Stimulated activated CD4-positive, alpha-beta T cell treated with anti-CD3 and anti-CD28 coated beads, Interleukin-4, amount 100 ng/mL, for 24 hours (primary cell): ENCODE measurements at regions not wholly inside any gene's neighbourhood (a gene's known extent, or its start where the extent isn't known, plus 50 kb on each side); places are given as distances from the start of the nearest gene placed in this dataset.

Source experiments
- DNase-seq: peaks from one replicate; pipeline ENCODE4 v3.0.0-alpha.2; 2020

GRCh38 chr4:26074712-26075430, 160.9 kb downstream of the SMIM20 start:
- DNase-seq, result peak; percentile 85

- no peak for DNase-seq
Measured at GRCh38 chr4:26075583-26075982, 161.6 kb downstream of the SMIM20 start.

- peak; percentile 71 for DNase-seq
Measured at GRCh38 chr4:26076000-26076587, 162.1 kb downstream of the SMIM20 start.

- DNase-seq, result no peak
Measured at GRCh38 chr4:26076896-26077295, 162.9 kb downstream of the SMIM20 start.

GRCh38 chr4:26077756-26078155, 163.7 kb downstream of the SMIM20 start:
- no peak for DNase-seq

GRCh38 chr4:26080870-26081628, 167.0 kb downstream of the SMIM20 start:
- DNase-seq, result no peak

- DNase-seq, result peak; percentile 13
Measured at GRCh38 chr4:26081795-26082498, 167.9 kb downstream of the SMIM20 start.

GRCh38 chr4:26082565-26082964, 168.5 kb downstream of the SMIM20 start:
- DNase-seq, result no peak

GRCh38 chr4:26083987-26084386, 170.0 kb downstream of the SMIM20 start:
- peak; percentile 43 for DNase-seq

- DNase-seq, result no peak
Measured at GRCh38 chr4:26084414-26084813, 170.4 kb downstream of the SMIM20 start.

GRCh38 chr4:26085551-26085950, 171.5 kb downstream of the SMIM20 start:
- DNase-seq, result no peak

GRCh38 chr4:26086621-26087441, 172.8 kb downstream of the SMIM20 start:
- DNase-seq, result no peak

GRCh38 chr4:26088433-26088928, 174.5 kb downstream of the SMIM20 start:
- peak; percentile 69 for DNase-seq

GRCh38 chr4:26093551-26093950, 179.5 kb downstream of the SMIM20 start:
- no peak for DNase-seq

GRCh38 chr4:26094076-26094475, 180.1 kb downstream of the SMIM20 start:
- DNase-seq, result no peak

- no peak for DNase-seq
Measured at GRCh38 chr4:26094911-26095310, 180.9 kb downstream of the SMIM20 start.

GRCh38 chr4:26099967-26100366, 185.9 kb downstream of the SMIM20 start:
- no peak for DNase-seq

- no peak for DNase-seq
Measured at GRCh38 chr4:26101011-26101410, 187.0 kb downstream of the SMIM20 start.

GRCh38 chr4:26104056-26104685, 190.2 kb downstream of the SMIM20 start:
- no peak for DNase-seq

- DNase-seq, result no peak
Measured at GRCh38 chr4:26105337-26105736, 191.3 kb downstream of the SMIM20 start.

GRCh38 chr4:26105815-26106699, 192.0 kb downstream of the SMIM20 start:
- no peak for DNase-seq
